ENCODE measurements at regions not wholly inside any gene's neighbourhood (a gene's known extent, or its start where the extent isn't known, plus 50 kb on each side); places are given as distances from the start of the nearest gene placed in this dataset.

GRCh38 chr6:130661077-130661476 lies 166.1 kb upstream of the SMLR1 start:
- no peak for TF ChIP-seq CTCF (IDR thresholded peaks at IDR 0.05; ENCODE audit: low read depth, low read length)
- Histone ChIP-seq H3K9me3 (no peaks in the 10 kb centered on the region), H3K27me3 (no peaks in the 10 kb centered on the region), H3K4me3 (ENCODE audit: low read depth, low read length) (no peak overlapping the region), H3K36me3 (no peaks in the 10 kb centered on the region), H3K4me1 (no peaks in the 10 kb centered on the region)
- no peak for DNase-seq

DNA sequence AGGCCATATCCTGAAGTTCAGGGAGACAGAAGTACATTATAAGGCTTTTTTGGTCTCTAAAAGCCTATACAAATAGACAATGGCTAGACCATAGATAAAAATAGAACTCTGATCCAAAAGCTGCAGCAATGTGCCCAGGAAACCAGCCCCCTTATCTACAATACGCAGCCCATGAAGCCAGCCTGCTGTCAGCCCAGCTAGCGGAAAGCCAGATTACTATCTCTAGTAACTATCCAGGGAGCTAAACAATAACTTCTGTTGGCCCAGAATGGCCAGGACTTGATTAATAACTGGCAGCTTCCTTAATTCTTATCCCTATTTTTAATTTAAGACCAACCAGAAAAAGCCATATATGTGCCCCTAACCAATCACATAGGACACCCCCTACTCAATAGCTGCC lies 160.4 kb upstream of the SMLR1 start:
- Histone ChIP-seq H3K27me3 (no peaks in the 10 kb centered on the region), H3K4me3 (ENCODE audit: low read depth, low read length) (no peak overlapping the region), H3K36me3 (no peaks in the 10 kb centered on the region), H3K4me1 (no peaks in the 10 kb centered on the region), H3K9me3 (no peaks in the 10 kb centered on the region)
- TF ChIP-seq CTCF (IDR thresholded peaks at IDR 0.05; ENCODE audit: low read depth, low read length) = no peak
- no peak for DNase-seq

DNA sequence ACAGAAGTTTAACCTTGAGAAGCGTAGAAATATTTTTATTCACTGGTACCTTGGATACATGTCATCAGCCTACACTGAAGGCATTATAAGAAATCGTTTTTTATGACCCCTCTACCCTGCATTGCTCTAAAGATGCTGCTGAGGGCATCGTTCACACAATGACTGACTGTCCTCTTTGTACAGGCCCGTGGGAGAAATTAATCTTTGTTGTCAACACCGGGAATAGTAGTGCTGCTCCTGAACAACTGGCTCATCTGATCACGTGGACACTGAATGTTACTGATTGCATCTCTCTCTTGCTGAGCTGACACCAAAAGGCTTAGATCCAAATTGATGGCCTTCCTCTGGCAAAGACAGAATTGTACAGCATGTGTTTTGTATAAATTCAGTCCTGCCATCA lies 157.1 kb upstream of the SMLR1 start:
- Histone ChIP-seq H3K4me1 (no peaks in the 10 kb centered on the region), H3K27me3 (no peaks in the 10 kb centered on the region), H3K9me3 (no peaks in the 10 kb centered on the region), H3K4me3 (ENCODE audit: low read depth, low read length) (no peak overlapping the region), H3K36me3 (no peaks in the 10 kb centered on the region)
- no peak for DNase-seq
- no peak for TF ChIP-seq CTCF (IDR thresholded peaks at IDR 0.05; ENCODE audit: low read depth, low read length)

DNA sequence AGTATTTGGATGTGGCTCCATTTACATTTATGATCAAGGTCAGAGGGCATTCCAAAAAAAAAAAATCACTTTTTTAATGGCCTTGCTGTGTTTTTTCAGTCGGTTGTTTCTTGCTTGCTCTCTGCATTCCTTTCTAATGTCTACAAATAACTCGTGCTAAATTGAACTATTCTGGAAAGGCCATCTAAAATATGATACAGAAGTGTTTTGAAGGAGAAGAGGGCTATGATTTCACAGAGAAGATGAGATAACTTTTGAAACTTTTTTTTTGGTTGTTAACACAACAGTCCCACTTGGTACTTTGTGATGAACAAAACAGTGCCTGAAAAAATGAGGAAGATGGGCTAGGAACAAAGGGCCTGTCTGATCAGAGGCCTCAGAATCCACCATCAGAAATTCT lies 156.1 kb upstream of the SMLR1 start:
- Histone ChIP-seq H3K27me3 (no peaks in the 10 kb centered on the region), H3K9me3 (no peaks in the 10 kb centered on the region), H3K36me3 (no peaks in the 10 kb centered on the region), H3K4me3 (ENCODE audit: low read depth, low read length) (no peak overlapping the region), H3K4me1 (no peaks in the 10 kb centered on the region)
- TF ChIP-seq CTCF (IDR thresholded peaks at IDR 0.05; ENCODE audit: low read depth, low read length) = no peak
- DNase-seq = no peak

- H3K27me3 ChIP-seq = no peaks in the 10 kb centered on the region
- no peak for TF ChIP-seq CTCF (IDR thresholded peaks at IDR 0.05; ENCODE audit: low read depth, low read length)
- H3K4me3 ChIP-seq (ENCODE audit: low read depth, low read length) = no peak overlapping the region
- H3K4me1 ChIP-seq = no peaks in the 10 kb centered on the region
- DNase-seq = no peak
- no peaks in the 10 kb centered on the region for H3K9me3 ChIP-seq
- H3K36me3 ChIP-seq = no peaks in the 10 kb centered on the region
Measured at GRCh38 chr6:130671577-130671976, 155.6 kb upstream of the SMLR1 start.

GRCh38 chr6:130672153-130672552 lies 155.1 kb upstream of the SMLR1 start:
- no peaks in the 10 kb centered on the region for H3K4me1 ChIP-seq
- TF ChIP-seq CTCF (IDR thresholded peaks at IDR 0.05; ENCODE audit: low read depth, low read length) = no peak
- H3K9me3 ChIP-seq = no peaks in the 10 kb centered on the region
- no peak for DNase-seq
- H3K36me3 ChIP-seq = no peaks in the 10 kb centered on the region
- H3K4me3 ChIP-seq (ENCODE audit: low read depth, low read length) = no peak overlapping the region
- H3K27me3 ChIP-seq = no peaks in the 10 kb centered on the region
